ENCODE measurements at regions not wholly inside any gene's neighbourhood (a gene's known extent, or its start where the extent isn't known, plus 50 kb on each side); places are given as distances from the start of the nearest gene placed in this dataset.

DNA sequence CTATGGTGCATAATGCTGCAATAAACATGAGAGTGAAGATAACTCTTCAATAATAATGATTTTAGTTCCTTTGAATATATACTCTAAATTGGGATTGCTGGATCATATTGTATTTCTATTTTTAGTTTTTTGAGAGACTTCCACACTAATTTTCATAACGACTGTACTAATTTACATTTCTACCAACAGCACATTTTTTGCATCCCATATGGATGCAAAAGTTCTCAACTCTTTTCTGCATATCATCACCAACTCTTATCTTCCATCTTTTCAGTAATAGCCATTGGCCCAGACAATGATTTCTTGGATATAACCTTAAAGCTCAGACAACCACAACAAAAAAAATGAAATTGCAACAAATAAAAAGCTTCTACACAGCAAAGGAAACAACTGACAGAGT, 1082.4 kb downstream of the CNTNAP5 start:
- TF ChIP-seq, protein P1, sequence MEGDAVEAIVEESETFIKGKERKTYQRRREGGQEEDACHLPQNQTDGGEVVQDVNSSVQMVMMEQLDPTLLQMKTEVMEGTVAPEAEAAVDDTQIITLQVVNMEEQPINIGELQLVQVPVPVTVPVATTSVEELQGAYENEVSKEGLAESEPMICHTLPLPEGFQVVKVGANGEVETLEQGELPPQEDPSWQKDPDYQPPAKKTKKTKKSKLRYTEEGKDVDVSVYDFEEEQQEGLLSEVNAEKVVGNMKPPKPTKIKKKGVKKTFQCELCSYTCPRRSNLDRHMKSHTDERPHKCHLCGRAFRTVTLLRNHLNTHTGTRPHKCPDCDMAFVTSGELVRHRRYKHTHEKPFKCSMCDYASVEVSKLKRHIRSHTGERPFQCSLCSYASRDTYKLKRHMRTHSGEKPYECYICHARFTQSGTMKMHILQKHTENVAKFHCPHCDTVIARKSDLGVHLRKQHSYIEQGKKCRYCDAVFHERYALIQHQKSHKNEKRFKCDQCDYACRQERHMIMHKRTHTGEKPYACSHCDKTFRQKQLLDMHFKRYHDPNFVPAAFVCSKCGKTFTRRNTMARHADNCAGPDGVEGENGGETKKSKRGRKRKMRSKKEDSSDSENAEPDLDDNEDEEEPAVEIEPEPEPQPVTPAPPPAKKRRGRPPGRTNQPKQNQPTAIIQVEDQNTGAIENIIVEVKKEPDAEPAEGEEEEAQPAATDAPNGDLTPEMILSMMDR (IDR thresholded peaks at IDR 0.05 in 8 of 11, conservative IDR thresholded peaks at IDR 0.05 in 3 of 11): no peak
- no peak for TF ChIP-seq POLR2A (IDR thresholded peaks at IDR 0.05)

Measured in spleen (tissue), 7 donors.